GM12878 (cell line): ENCODE measurements at regions not wholly inside any gene's neighbourhood (a gene's known extent, or its start where the extent isn't known, plus 50 kb on each side); places are given as distances from the start of the nearest gene placed in this dataset.

ENCODE experiments used
- ATAC-seq: fragments of 200-7000 bp; cut with Tn5 transposase; 3 replicates; pipeline ENCODE4 v1.9.1; 2020; ENCODE audit warnings: mild to moderate bottlenecking, moderate library complexity
- BruUV-seq: library from RNA; stranded (reverse); fragments of 400-500 nt; replicated peaks from 2 replicates; lab custom pipeline; 2021; lab: Mats Ljungman, UMichigan
- CTCF ChIA-PET: fragments of 300-600 bp; sonication (Branson Sonifier 250); formaldehyde crosslinking; extraction: SDS; loops from one replicate; lab custom pipeline; 2021; ENCODE audit warnings: inconsistent platforms; lab: Yijun Ruan, JAX
- POLR2A ChIA-PET: fragments of 350-600 bp; formaldehyde crosslinking; extraction: SDS; loops from one replicate; lab custom pipeline; 2021; ENCODE audit warnings: inconsistent platforms; lab: Charles Lee
- RAD21 ChIA-PET: fragments of 300-600 bp; sonication (Branson Sonifier 250); formaldehyde crosslinking; loops from one replicate; lab custom pipeline; 2023; ENCODE audit warnings: antibody characterized with exemption; ENCODE audit not compliant: unreplicated experiment; lab: Charles Lee
- SMC1A ChIA-PET: fragments of 300-600 bp; sonication (Branson Sonifier 250); formaldehyde crosslinking; loops from one replicate; lab custom pipeline; 2023; ENCODE audit not compliant: unreplicated experiment, uncharacterized antibody; lab: Charles Lee
- DNase-seq: peaks from one replicate; pipeline ENCODE4 v3.0.0-alpha.2; 2011; ENCODE audit warnings: low read depth, low spot score
- FAIRE-seq: peaks from 3 replicates; lab custom pipeline; 2011; peaks lifted over from hg19 to GRCh38; lab: Jason Lieb, UNC
- H2AFZ ChIP-seq: 2 replicates; pipeline ENCODE4 v1.6.0; 2011; ENCODE audit warnings: low read depth, low read length, control low read depth; ENCODE audit not compliant: control insufficient read depth
- H3K27ac ChIP-seq: 2 replicates; pipeline ENCODE4 v1.5.1; 2011; ENCODE audit warnings: control low read depth; ENCODE audit not compliant: control insufficient read depth, insufficient read depth
- H3K27me3 ChIP-seq, 2 experiments: replicated peaks in 1 of 2; 2 replicates each; pipeline versions ENCODE4 v1.6.0 to v1.6.1; 2011; ENCODE audit warnings: low read length in 1 of 2; ENCODE audit not compliant: control insufficient read depth in 2 of 2, insufficient read depth in 2 of 2
- H3K36me3 ChIP-seq, 2 experiments: 2 replicates each; pipeline ENCODE4 v1.5.1; 2011; ENCODE audit warnings: low read length in 1 of 2; ENCODE audit not compliant: control insufficient read depth in 2 of 2, insufficient read depth in 2 of 2
- H3K4me1 ChIP-seq: 2 replicates; pipeline ENCODE4 v1.6.1; 2011; ENCODE audit warnings: mild to moderate bottlenecking, low read length, moderate library complexity, mixed read lengths; ENCODE audit not compliant: control insufficient read depth, insufficient read depth
- H3K4me2 ChIP-seq: 2 replicates; pipeline ENCODE4 v1.6.0; 2011; ENCODE audit warnings: control low read depth; ENCODE audit not compliant: control insufficient read depth, insufficient read depth
- H3K4me3 ChIP-seq: fragments of 200-600 bp; sonication (generic); 2 replicates; pipeline ENCODE4 v1.5.1; 2016
- H3K79me2 ChIP-seq: 2 replicates; pipeline ENCODE4 v1.6.0; 2011; ENCODE audit warnings: low read length; ENCODE audit not compliant: control insufficient read depth, insufficient read depth
- H3K9ac ChIP-seq: 2 replicates; pipeline ENCODE4 v1.8.0; 2011; ENCODE audit warnings: low read length, control low read depth, mixed read lengths; ENCODE audit not compliant: control insufficient read depth, insufficient read depth
- H3K9me3 ChIP-seq: replicated peaks from 3 replicates; pipeline ENCODE4 v1.5.1; 2011; ENCODE audit warnings: mild to moderate bottlenecking, low read length; ENCODE audit not compliant: control insufficient read depth, insufficient read depth
- H4K20me1 ChIP-seq: 2 replicates; pipeline ENCODE4 v1.6.0; 2011; ENCODE audit not compliant: control insufficient read depth, insufficient read depth
- ASH2L ChIP-seq: fragments of 300-600, 200-600 bp; sonication (generic); IDR thresholded peaks from 2 replicates; pipeline ENCODE4 v1.6.1; 2017; ENCODE audit warnings: low read depth, mild to moderate bottlenecking, borderline replicate concordance
- BCL3 ChIP-seq: IDR thresholded peaks from 2 replicates; pipeline ENCODE4 v1.6.1; 2011; ENCODE audit warnings: borderline replicate concordance, low read depth, mild to moderate bottlenecking, moderate library complexity, low read length; ENCODE audit not compliant: insufficient read depth, poor library complexity, severe bottlenecking
- CBFB ChIP-seq: IDR thresholded peaks from 2 replicates; pipeline ENCODE4 v1.6.1; 2016; ENCODE audit warnings: antibody characterized with exemption, low read depth
- HDGF ChIP-seq: fragments of 450-650 bp; IDR thresholded peaks from 2 replicates; pipeline ENCODE4 v1.6.1; 2016; ENCODE audit warnings: antibody characterized with exemption
- LARP7 ChIP-seq: fragments of 450-650 bp; IDR thresholded peaks from 2 replicates; pipeline ENCODE4 v1.6.1; 2017; ENCODE audit warnings: mild to moderate bottlenecking
- MYC ChIP-seq: IDR thresholded peaks from 2 replicates; pipeline ENCODE4 v1.6.1; 2011; ENCODE audit warnings: mild to moderate bottlenecking, low read length, moderate library complexity, inconsistent platforms; ENCODE audit not compliant: insufficient read depth, insufficient replicate concordance, insufficient read length, severe bottlenecking
- NRF1 ChIP-seq: conservative IDR thresholded peaks from 2 replicates; pipeline ENCODE4 v1.6.1; 2011; ENCODE audit warnings: mild to moderate bottlenecking, low read depth, low read length, improper control_type of control experiment
- PBX3 ChIP-seq: IDR thresholded peaks from 2 replicates; pipeline ENCODE4 v1.6.1; 2011; ENCODE audit warnings: mild to moderate bottlenecking, low read depth, low read length, moderate library complexity; ENCODE audit not compliant: insufficient replicate concordance
- RBBP5 ChIP-seq: fragments of 200-600 bp; sonication (generic); conservative IDR thresholded peaks from 2 replicates; pipeline ENCODE4 v1.6.1; 2016
- SP1 ChIP-seq: IDR thresholded peaks from one replicate; pipeline ENCODE4 v1.6.1; 2011; ENCODE audit warnings: low read depth, low read length
- USF1 ChIP-seq: IDR thresholded peaks from 2 replicates; pipeline ENCODE4 v1.6.1; 2011; ENCODE audit warnings: borderline replicate concordance, low read depth, mild to moderate bottlenecking, moderate library complexity, mixed read lengths, low read length; ENCODE audit not compliant: insufficient read depth; ENCODE audit errors: extremely low read length
- ZNF384 ChIP-seq: IDR thresholded peaks from 2 replicates; pipeline ENCODE4 v1.6.1; 2012; ENCODE audit warnings: low read depth, mild to moderate bottlenecking, low read length, improper control_type of control experiment, borderline replicate concordance
- WGBS: methylation state at CpG from one replicate; pipeline ENCODE4 v1.1.6; 2016; ENCODE audit warnings: low lambda C conversion rate; ENCODE audit not compliant: insufficient replicate concordance, insufficient coverage; ENCODE audit errors: missing lambda C conversion rate; 5-methylcytosine and 5-hydroxymethylcytosine counted together
- in situ Hi-C: fragments of 300-500 bp; cut with MboI; formaldehyde crosslinking; loops from 9 replicates; pipeline ENCODE4 v1.14.3; 2018; ENCODE audit warnings: mixed read lengths
- intact Hi-C: fragments of 100-400 bp; cut with micrococcal nuclease; formaldehyde crosslinking; loops from one replicate; pipeline ENCODE4 v1.14.2; 2022; ENCODE audit not compliant: unreplicated experiment

- H3K27me3 ChIP-seq: no peaks in the 10 kb centered on the region; a peak in 1 of 4 replicates
- H3K4me3 ChIP-seq: no peak overlapping the region
- in situ Hi-C loops (no loop called here), intact Hi-C loops (no loop called here)
- H3K36me3 ChIP-seq: no peaks in the 10 kb centered on the region
- no peak overlapping the region for H3K27ac ChIP-seq
- POLR2A ChIA-PET: no interaction called here
- no peak overlapping the region for H2AFZ ChIP-seq
- 0% methylated on average over 2 of the region's 2 CpGs for WGBS
- H3K79me2 ChIP-seq: no peaks in the 10 kb centered on the region
- H3K4me2 ChIP-seq: no peak overlapping the region
- BruUV-seq: no TSS peak
- DNase-seq: no peak
- SMC1A ChIA-PET: interaction anchor here (1.0 kb wide), 1 partner anchor 143 kb away, joined by 3 read pairs; no protein-coding TSS in a partner anchor
- no peak overlapping the region for H3K9ac ChIP-seq
- no peak for ATAC-seq
- CTCF ChIA-PET: interaction anchor here (1.9 kb wide), 1 partner anchor 152 kb away, joined by 4 read pairs; no protein-coding TSS in a partner anchor
- H4K20me1 ChIP-seq: no peaks in the 10 kb centered on the region
- FAIRE-seq: no peak
- RAD21 ChIA-PET: no interaction called here
- TF ChIP-seq NRF1 (no peak), RBBP5 (no peak), ASH2L (no peak), CBFB (no peak), BCL3 (no peak), LARP7 (no peak), MYC (no peak), SP1 (no peak), PBX3 (no peak), ZNF384 (no peak), USF1 (no peak), HDGF (no peak)
- TF ChIP-seq, all 136 proteins: peak for 0
- no peaks in the 10 kb centered on the region for H3K4me1 ChIP-seq
- no peaks in the 10 kb centered on the region for H3K9me3 ChIP-seq
Measured at GRCh38 chr10:7070950-7071349, 339.9 kb downstream of the SFMBT2 start.
